ENCODE measurements at regions not wholly inside any gene's neighbourhood (a gene's known extent, or its start where the extent isn't known, plus 50 kb on each side); places are given as distances from the start of the nearest gene placed in this dataset.

- DNase-seq, result no peak
Measured at GRCh38 chr16:17724242-17724898, 253.6 kb upstream of the XYLT1 start.

DNA sequence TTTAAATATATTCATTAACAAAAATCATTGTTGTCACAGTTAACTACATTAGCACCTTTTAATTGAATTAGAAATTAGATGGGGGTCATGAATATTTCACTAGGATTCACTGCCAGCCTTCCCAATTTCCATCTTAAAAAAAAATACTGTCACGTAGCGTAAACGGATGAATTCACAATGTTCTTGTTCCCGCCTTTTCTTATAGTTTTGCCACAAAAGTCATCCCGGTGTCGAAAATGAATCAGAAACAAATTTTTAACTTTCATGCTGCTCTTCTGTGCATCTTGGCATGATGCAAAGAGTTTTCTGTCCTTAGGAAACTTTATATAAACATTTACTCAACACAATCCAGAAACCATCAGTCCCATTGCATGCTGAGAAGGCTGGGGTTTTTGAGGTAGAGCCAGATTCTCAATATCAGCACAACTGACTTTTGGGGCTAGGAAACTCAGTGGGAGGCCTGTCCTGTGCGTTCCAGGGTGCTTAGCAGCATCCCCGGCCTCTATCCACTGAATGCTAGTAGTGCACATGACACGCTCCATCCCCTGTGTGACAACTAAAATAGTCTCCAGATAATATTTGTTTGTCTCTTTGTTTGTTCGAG, 252.9 kb upstream of the XYLT1 start:
- DNase-seq, result no peak

- no peak for DNase-seq
Measured at GRCh38 chr16:17718495-17718894, 247.7 kb upstream of the XYLT1 start.

GRCh38 chr16:17705847-17706246, 235.1 kb upstream of the XYLT1 start:
- no peak for DNase-seq

DNA sequence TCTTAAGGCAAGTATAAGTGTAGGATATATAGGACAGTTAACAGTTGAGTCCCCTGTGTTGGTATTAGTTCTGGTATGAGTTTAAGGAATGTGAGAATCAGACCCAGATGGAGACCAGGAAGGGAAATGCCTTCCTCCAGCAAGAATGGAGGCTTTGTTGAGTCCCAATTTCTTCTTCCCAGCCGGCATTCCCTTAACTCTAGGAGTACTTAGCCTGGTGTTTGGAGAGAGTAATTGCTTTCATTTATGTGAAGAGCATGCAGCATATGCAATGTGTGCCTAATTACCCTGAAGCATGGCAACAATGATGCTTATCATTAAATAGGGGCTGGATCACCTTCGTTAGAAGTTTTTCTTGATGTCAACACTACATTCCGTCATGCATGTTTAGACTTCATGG, 225.9 kb upstream of the XYLT1 start:
- DNase-seq, result no peak

DNA sequence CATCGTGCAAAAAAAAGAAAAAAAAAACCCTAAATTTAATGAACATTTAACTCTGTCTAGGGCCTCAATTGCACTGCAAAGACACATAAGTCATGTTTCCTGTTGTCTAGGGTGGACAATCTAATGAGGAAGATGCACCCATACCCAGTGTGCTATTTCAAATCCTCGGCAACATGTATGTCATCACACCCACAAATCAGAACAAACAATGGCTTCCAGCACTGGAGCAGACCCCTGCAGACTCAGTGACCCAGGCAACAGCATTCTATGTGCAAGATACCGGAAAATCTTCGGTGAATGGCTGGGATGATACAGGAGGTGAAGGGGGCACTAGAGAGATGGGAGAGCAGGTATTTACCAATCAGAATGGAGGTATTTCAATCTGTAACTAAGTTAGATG, 221.7 kb upstream of the XYLT1 start:
- no peak for DNase-seq

DNA sequence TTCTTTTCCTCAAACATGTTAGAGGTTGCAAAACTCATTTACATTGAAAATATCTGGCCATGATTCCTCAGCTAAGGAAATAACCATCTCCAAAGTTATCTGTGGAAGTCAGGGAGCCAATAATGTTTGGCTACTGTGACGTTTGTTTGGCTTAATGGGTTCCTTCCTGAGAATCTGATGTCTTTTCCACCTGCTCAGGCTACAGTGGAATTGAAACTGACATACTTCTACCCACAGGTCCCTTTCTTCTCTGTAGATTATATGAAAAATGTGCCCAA, 221.1 kb upstream of the XYLT1 start:
- no peak for DNase-seq

- no peak for DNase-seq
Measured at GRCh38 chr16:17691106-17691898, 220.5 kb upstream of the XYLT1 start.

DNA sequence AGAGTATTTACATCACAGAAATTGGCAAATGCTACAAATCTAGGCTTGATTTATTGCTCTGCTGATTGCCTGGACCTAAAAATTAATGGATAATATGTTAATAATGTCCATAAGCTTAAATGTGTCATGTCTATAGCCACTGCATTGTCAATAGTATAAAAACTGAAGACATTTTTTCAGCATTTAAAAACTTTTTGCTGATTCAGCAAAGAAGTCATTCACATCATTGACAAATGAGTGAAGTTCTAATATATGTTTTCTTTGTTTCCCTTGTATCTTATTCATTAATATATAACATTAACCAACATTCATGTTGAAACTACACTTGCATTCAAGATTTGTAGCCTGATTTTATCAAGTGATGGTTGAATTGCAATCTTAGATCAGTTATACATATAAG, 214.7 kb upstream of the XYLT1 start:
- no peak for DNase-seq

GRCh38 chr16:17683281-17683680, 212.5 kb upstream of the XYLT1 start:
- no peak for DNase-seq

DNA sequence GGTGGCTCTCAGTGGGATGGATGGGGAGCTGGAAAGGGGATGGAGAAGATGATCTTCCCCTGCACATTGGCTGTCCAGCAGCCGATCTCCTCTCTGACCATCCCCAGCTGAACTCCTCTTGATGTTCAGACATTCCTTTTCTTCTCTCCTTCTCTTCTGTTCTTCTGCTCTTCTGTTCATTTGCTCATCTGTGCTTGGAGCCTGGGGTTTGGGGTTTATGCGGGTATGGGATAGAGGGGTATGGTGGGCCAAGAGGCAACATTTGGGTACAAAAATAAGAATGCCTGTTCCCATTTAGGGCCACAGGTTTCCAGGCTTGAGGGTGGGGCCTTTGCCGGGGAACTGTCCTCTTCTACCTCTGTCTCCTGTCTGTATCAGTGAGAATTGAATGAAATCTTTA, 205.4 kb upstream of the XYLT1 start:
- no peak for DNase-seq

- DNase-seq, result no peak
Measured at GRCh38 chr16:17668386-17668785, 197.6 kb upstream of the XYLT1 start.

GRCh38 chr16:17666293-17666692, 195.5 kb upstream of the XYLT1 start:
- no peak for DNase-seq

DNA sequence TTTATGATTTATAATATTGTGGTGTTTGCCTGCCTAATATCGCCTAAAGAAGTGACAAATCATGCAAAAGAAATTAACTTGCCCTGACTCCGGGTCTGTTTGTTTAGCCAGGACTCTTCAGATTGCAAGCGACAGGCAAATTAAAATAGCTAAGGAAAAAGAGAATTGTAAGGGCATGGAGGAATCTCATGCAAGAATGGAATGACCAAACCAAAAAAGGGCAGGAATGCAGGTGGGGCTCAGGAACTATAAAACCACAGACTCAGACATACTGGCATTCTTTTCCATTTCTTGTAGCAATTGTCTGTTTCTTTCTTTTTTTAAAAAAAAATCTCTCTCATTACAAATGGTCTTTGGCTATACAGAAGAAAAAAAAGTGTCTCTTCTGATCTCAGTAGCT, 188.1 kb upstream of the XYLT1 start:
- no peak for DNase-seq

DNA sequence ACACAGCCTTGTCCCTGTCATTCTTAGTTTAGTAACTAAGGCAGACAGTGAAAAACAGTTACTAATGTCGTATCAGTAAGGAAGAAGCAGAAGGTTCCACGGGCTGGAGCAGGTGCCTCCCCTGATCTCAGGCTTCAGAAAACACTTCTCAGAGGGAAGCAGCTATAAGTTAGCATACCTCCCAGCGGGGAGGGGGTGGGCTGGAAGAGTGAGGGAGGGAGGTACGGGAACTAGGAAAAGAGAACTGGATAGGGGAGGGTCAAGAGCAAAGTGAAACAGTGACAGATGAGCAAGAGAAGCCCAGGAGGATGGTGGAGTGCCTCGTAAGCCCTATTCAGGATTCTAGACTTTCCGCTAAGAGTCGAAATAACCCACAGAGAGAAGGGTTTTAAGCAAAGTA, 186.3 kb upstream of the XYLT1 start:
- no peak for DNase-seq

- DNase-seq, result no peak
Measured at GRCh38 chr16:17654571-17654970, 183.8 kb upstream of the XYLT1 start.

GRCh38 chr16:17654142-17654541, 183.4 kb upstream of the XYLT1 start:
- DNase-seq, result no peak

DNA sequence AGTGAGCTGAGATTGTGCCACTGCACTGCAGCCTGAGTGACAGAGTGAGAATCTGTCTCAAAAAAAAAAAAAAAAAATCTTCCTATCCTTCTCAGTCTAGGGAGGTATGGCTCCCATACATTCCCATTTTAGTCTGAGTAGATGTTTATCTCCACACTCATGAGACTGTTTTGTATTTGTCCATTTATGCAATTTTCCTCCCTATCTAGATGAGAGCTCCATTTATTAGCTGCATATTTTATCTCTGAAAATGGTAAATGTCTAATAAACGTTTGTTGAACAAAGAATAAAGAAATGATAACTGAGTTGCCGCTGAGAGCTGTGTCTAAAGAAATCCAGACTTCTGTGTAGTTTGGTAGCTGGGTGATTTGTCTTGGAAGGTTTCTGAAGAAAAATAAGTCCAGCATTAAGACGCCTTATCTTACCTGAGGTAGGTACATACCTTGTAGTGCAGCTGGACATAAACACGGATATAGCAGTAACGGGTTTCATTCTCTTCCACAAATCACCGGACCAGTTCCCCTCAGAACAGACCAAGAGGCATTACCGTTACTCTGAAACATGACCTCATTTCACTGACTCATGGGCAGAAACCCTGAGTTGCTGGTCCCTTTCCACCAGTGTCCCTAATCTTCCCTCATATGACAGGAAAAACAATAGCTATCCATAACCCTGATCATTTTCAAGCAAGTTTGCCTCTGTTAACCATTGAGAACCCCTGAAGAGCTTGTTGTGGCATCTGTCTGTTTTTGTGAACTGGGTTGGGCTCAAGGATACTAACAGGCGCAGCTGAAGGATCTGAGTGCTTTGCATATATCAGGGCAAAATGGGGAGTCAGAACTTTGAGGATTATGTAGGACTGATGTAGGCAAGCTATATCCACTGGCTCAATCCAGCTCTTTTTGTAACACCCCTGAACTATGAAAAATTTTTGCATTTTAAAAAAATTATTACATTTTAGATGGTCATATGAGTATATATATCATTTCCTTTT, 177.4 kb upstream of the XYLT1 start:
- no peak for DNase-seq

DNA sequence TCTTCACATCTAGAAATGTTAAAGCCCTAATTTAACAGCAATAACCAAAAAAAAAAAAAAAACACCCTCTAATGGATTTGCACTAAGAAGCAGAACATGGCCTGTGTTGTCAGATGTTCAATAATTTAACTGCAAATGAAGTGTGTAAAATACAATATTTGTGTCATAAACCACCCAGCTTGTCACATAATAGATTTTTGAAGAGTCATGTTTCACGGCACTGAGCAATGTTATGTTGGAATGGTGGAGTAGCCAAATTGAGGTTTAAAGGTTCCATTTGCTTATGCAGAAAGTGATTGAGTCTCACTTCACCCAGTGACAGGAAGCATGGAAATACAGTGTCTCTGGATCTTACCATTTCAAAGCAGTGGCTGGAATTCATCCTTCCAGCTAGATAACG, 173.2 kb upstream of the XYLT1 start:
- no peak for DNase-seq

DNA sequence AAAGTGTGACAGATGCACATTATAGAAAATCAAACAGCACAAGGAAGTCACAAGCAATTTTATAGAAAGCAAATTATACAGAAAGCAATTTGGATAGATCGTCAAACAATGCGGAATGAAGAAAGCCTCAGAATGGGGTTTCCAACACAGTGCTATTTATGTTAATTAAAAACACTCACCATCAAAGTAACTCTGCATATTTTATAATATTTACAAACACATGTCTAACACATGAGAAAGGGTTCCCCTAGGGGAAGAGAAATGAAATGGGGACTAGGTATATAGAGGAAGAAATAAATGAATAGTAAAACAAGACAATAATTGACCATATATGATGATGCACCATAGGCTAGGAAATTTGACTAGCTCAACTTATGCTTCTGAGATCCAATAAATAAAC, 171.2 kb upstream of the XYLT1 start:
- DNase-seq, result no peak

DNA sequence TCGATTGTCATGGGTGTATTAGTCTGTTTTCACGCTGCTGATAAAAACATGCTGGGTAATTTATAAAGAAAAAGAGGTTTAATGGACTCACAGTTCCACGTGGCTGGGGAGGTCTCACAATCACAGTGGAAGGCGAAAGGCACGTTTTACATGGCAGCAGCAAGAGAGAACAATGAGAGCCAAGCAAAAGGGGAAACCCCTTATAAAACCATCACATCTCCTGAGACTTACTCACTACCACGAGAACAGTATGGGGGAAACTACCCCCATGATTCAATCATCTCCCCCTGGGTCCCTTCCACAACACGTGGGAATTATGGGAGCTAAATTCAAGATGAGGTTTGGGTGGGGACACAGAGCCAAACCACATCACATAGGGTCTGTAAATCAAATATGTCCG, 167.4 kb upstream of the XYLT1 start:
- DNase-seq, result no peak

GRCh38 chr16:17635183-17635582, 164.4 kb upstream of the XYLT1 start:
- no peak for DNase-seq

- peak; percentile 30 for DNase-seq
Measured at GRCh38 chr16:17633181-17633951, 162.6 kb upstream of the XYLT1 start.
